ENCODE measurements at regions not wholly inside any gene's neighbourhood (a gene's known extent, or its start where the extent isn't known, plus 50 kb on each side); places are given as distances from the start of the nearest gene placed in this dataset.

DNA sequence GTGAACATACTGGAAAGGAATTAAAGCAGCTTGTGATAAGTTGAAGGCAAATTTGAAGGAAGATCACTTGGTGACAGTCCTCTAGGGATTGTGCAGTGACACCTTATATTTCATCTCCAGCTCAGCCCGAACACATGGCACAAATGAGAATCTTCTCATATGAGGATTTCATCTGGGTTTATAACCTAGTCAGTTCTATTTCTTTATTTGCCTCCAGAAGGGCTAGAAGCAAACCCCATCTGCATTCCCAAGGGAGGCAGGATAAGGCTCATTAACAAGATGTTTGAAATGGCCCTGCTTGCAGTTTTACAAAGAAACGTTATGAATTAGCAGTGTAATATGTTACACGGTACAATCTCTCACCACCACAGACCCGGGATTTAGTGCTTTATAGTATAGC is 90.7 kb upstream of the KRR1 start:
- TF ChIP-seq CSRNP3 (CRISPR knock-in tag; IDR thresholded peaks at IDR 0.05) (no peak), TOX (CRISPR knock-in tag; IDR thresholded peaks at IDR 0.05; ENCODE audit: borderline replicate concordance) (no peak), ZFP30 (CRISPR knock-in tag; IDR thresholded peaks at IDR 0.05) (no peak), PPARA (CRISPR knock-in tag; IDR thresholded peaks at IDR 0.05; ENCODE audit: borderline replicate concordance) (no peak), ESRRG (CRISPR knock-in tag; IDR thresholded peaks at IDR 0.05) (no peak), ZC3H10 (CRISPR knock-in tag; IDR thresholded peaks at IDR 0.05) (no peak), ZNF8 (CRISPR knock-in tag; IDR thresholded peaks at IDR 0.05) (no peak), ARNTL (CRISPR knock-in tag; IDR thresholded peaks at IDR 0.05; ENCODE audit: borderline replicate concordance, low read depth) (no peak)

DNA sequence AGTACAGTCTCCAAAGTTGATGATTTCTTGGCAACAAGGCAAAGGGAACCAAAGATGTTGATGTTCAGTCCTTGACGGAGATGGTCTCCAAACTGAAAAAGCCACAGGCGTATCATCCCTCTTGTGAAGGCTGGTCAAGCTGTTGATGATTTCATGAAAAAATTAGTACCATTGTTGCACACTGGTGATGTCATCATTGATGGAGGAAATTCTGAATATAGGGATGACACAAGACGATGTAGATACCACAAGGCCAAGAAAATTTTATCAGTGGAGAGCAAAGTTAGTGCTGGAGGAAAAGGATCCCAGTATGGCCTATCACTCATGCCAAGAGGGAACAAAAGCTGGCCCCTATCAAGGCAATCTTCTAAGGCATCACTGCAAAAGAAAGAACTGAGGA is 88.7 kb upstream of the KRR1 start:
- ATAC-seq = no peak
- TF ChIP-seq RARB (CRISPR knock-in tag; IDR thresholded peaks at IDR 0.05) (no peak), OSR1 (CRISPR knock-in tag; IDR thresholded peaks at IDR 0.05) (no peak), POU6F1 (CRISPR knock-in tag; IDR thresholded peaks at IDR 0.05; ENCODE audit: borderline replicate concordance, low read depth) (no peak), GLIS3 (CRISPR knock-in tag; IDR thresholded peaks at IDR 0.05) (no peak), SNAI2 (CRISPR knock-in tag; IDR thresholded peaks at IDR 0.05) (no peak), CSRNP3 (CRISPR knock-in tag; IDR thresholded peaks at IDR 0.05) (no peak), BACH2 (CRISPR knock-in tag; IDR thresholded peaks at IDR 0.05; ENCODE audit: borderline replicate concordance) (no peak)
- TF ChIP-seq, protein P1, sequence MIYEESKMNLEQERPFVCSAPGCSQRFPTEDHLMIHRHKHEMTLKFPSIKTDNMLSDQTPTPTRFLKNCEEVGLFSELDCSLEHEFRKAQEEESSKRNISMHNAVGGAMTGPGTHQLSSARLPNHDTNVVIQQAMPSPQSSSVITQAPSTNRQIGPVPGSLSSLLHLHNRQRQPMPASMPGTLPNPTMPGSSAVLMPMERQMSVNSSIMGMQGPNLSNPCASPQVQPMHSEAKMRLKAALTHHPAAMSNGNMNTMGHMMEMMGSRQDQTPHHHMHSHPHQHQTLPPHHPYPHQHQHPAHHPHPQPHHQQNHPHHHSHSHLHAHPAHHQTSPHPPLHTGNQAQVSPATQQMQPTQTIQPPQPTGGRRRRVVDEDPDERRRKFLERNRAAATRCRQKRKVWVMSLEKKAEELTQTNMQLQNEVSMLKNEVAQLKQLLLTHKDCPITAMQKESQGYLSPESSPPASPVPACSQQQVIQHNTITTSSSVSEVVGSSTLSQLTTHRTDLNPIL (CRISPR knock-in tag; IDR thresholded peaks at IDR 0.05; ENCODE audit: low read depth) = no peak

More for the DNA sequence above, 90.7 kb upstream of the KRR1 start:
- ATAC-seq = no peak

DNA sequence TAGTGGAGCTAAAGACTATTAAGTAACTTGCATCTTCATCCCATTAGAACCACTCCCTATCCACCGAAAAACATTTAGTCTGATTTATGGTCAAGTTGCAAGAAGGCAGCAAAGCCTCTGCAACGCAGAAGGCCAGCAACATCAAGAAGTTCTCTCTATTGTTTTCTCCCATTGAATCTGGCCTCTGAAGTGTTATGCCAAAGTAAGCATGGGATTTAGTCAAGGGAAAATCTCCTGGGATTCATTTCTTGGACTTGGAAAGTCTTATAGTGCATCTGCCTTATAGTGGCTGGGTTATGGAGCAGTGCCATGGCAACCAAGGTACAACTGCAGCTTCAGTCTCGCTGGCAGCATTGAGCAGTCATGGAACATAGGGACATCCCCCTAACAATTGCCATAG is 87.7 kb upstream of the KRR1 start:
- TF ChIP-seq PPARA (CRISPR knock-in tag; IDR thresholded peaks at IDR 0.05; ENCODE audit: borderline replicate concordance) (no peak), CSRNP3 (CRISPR knock-in tag; IDR thresholded peaks at IDR 0.05) (no peak), POU6F1 (CRISPR knock-in tag; IDR thresholded peaks at IDR 0.05; ENCODE audit: borderline replicate concordance, low read depth) (no peak), ZFP3 (CRISPR knock-in tag; IDR thresholded peaks at IDR 0.05) (no peak), ESRRG (CRISPR knock-in tag; IDR thresholded peaks at IDR 0.05) (no peak), ZC3H10 (CRISPR knock-in tag; IDR thresholded peaks at IDR 0.05) (no peak), GLIS3 (CRISPR knock-in tag; IDR thresholded peaks at IDR 0.05) (no peak), PATZ1 (CRISPR knock-in tag; IDR thresholded peaks at IDR 0.05; ENCODE audit: borderline replicate concordance) (no peak), ISL1 (CRISPR knock-in tag; IDR thresholded peaks at IDR 0.05) (no peak), ARNTL (CRISPR knock-in tag; IDR thresholded peaks at IDR 0.05; ENCODE audit: borderline replicate concordance, low read depth) (no peak)
- no peak for ATAC-seq

Data from SK-N-SH treated with all-trans-retinoic acid at 6 μM for 48 hours (cell line).